ENCODE measurements at regions not wholly inside any gene's neighbourhood (a gene's known extent, or its start where the extent isn't known, plus 50 kb on each side); places are given as distances from the start of the nearest gene placed in this dataset.
A peak's percentile ranks its signal among the peaks of the same experiment; 100 is the strongest.

- ChIA-PET POLR2A (no interaction called here), CTCF (no interaction called here)
- ATAC-seq (peak; percentile 72), DNase-seq (ENCODE audit: low spot score) (no peak)
- Mint-ChIP-seq H3K9me3 (no peaks in the 10 kb centered on the region), H3K36me3 (no peaks in the 10 kb centered on the region), H3K4me3 (no peak overlapping the region), H3K27ac (peak overlapping the region; percentile 23; the same call in 1 of the 2 replicates), H3K4me1 (peaks cover 14% of the 10 kb centered on the region), H3K27me3 (ENCODE audit: low read depth) (no peaks in the 10 kb centered on the region)
- TF ChIP-seq ZBTB43 (CRISPR knock-in tag; IDR thresholded peaks at IDR 0.05) (no peak), ETV6 (CRISPR knock-in tag; IDR thresholded peaks at IDR 0.05) (no peak), SOX15 (CRISPR knock-in tag; IDR thresholded peaks at IDR 0.05) (no peak), CBFB (CRISPR knock-in tag; IDR thresholded peaks at IDR 0.05; ENCODE audit: low read depth) (no peak), ZNF263 (CRISPR knock-in tag; IDR thresholded peaks at IDR 0.05; ENCODE audit: low read depth) (no peak), JUN (CRISPR knock-in tag; IDR thresholded peaks at IDR 0.05) (no peak), FOXJ3 (CRISPR knock-in tag; IDR thresholded peaks at IDR 0.05; ENCODE audit: borderline replicate concordance) (no peak), NR2C2 (CRISPR knock-in tag; IDR thresholded peaks at IDR 0.05) (no peak), CDX4 (CRISPR knock-in tag; IDR thresholded peaks at IDR 0.05; ENCODE audit: borderline replicate concordance) (no peak), EMX1 (CRISPR knock-in tag; IDR thresholded peaks at IDR 0.05) (no peak), ATF6 (CRISPR knock-in tag; IDR thresholded peaks at IDR 0.05) (no peak), GTF2I (CRISPR knock-in tag; conservative IDR thresholded peaks at IDR 0.05) (no peak), CREB1 (CRISPR knock-in tag; IDR thresholded peaks at IDR 0.05) (no peak), ZSCAN18 (CRISPR knock-in tag; IDR thresholded peaks at IDR 0.05) (no peak), E2F4 (CRISPR knock-in tag; IDR thresholded peaks at IDR 0.05; ENCODE audit: borderline replicate concordance, low read depth) (no peak), KAT7 (CRISPR knock-in tag; IDR thresholded peaks at IDR 0.05; ENCODE audit: borderline replicate concordance) (no peak), RELA (CRISPR knock-in tag; IDR thresholded peaks at IDR 0.05; ENCODE audit: borderline replicate concordance) (no peak)
Observed at GRCh38 chr12:25730489-25731349, 177.6 kb upstream of the LMNTD1 start.

GRCh38 chr12:25733541-25733940 lies 180.5 kb upstream of the LMNTD1 start:
- ATAC-seq (no peak), DNase-seq (ENCODE audit: low spot score) (no peak)
- Mint-ChIP-seq H3K4me1 (peaks cover 14% of the 10 kb centered on the region), H3K9me3 (peaks cover 15% of the 10 kb centered on the region), H3K36me3 (peaks cover 9% of the 10 kb centered on the region), H3K27ac (no peak overlapping the region), H3K27me3 (ENCODE audit: low read depth) (no peaks in the 10 kb centered on the region; the same call in 1 of the 2 replicates), H3K4me3 (no peak overlapping the region)
- POLR2A ChIA-PET: no interaction called here
- no peak for TF ChIP-seq JAZF1 (CRISPR knock-in tag; IDR thresholded peaks at IDR 0.05)
- TF ChIP-seq RORB (CRISPR knock-in tag; IDR thresholded peaks at IDR 0.05): no peak
- CTCF ChIA-PET: no interaction called here
